Stimulated activated CD4-positive, alpha-beta T cell treated with anti-CD3 and anti-CD28 coated beads, TNF-alpha, amount 100 ng/mL, for 4 hours (primary cell): ENCODE measurements at regions not wholly inside any gene's neighbourhood (a gene's known extent, or its start where the extent isn't known, plus 50 kb on each side); places are given as distances from the start of the nearest gene placed in this dataset.
"Not testable (repeated sequence)": the region's sequence is repeated elsewhere in the genome, so short reads cannot be mapped to it uniquely, and the experiment has no call there.

ENCODE experiments used
- DNase-seq, 3 experiments: peaks; one replicate each; pipeline ENCODE4 v3.0.0-alpha.2; 2020; ENCODE audit warnings: low read depth in 3 of 3

GRCh38 chr2:194815475-194815874, 841.6 kb upstream of the SLC39A10 start:
- no peak for DNase-seq

- DNase-seq, result no peak
Measured at GRCh38 chr2:194802589-194802988, 854.4 kb upstream of the SLC39A10 start.

- DNase-seq, result not testable (repeated sequence)
Measured at GRCh38 chr2:194787071-194787470, 870.0 kb upstream of the SLC39A10 start.

GRCh38 chr2:194771394-194771793, 885.6 kb upstream of the SLC39A10 start:
- DNase-seq, result not testable (repeated sequence)

- DNase-seq, result no peak
Measured at GRCh38 chr2:194769030-194769429, 888.0 kb upstream of the SLC39A10 start.

GRCh38 chr2:194765723-194766122, 891.3 kb upstream of the SLC39A10 start:
- DNase-seq, result no peak

GRCh38 chr2:194750926-194751325, 906.1 kb upstream of the SLC39A10 start:
- no peak for DNase-seq

GRCh38 chr2:194745557-194746146, 911.4 kb upstream of the SLC39A10 start:
- DNase-seq, result no peak

- DNase-seq, result no peak
Measured at GRCh38 chr2:194742706-194743105, 914.3 kb upstream of the SLC39A10 start.

GRCh38 chr2:194739217-194739616, 917.8 kb upstream of the SLC39A10 start:
- DNase-seq, result no peak

GRCh38 chr2:194735837-194736542, 921.0 kb upstream of the SLC39A10 start:
- DNase-seq, result no peak

GRCh38 chr2:194730266-194730665, 926.8 kb upstream of the SLC39A10 start:
- DNase-seq, result no peak

GRCh38 chr2:194725169-194725568, 931.9 kb upstream of the SLC39A10 start:
- DNase-seq, result no peak

GRCh38 chr2:194723446-194723845, 933.6 kb upstream of the SLC39A10 start:
- no peak for DNase-seq

GRCh38 chr2:194721227-194721626, 935.8 kb upstream of the SLC39A10 start:
- DNase-seq, result no peak

- DNase-seq, result no peak
Measured at GRCh38 chr2:194720462-194720861, 936.6 kb upstream of the SLC39A10 start.

- DNase-seq, result no peak
Measured at GRCh38 chr2:194718881-194719280, 938.1 kb upstream of the SLC39A10 start.

- no peak for DNase-seq
Measured at GRCh38 chr2:194714541-194714940, 942.5 kb upstream of the SLC39A10 start.

GRCh38 chr2:194709840-194710239, 947.2 kb upstream of the SLC39A10 start:
- no peak for DNase-seq

GRCh38 chr2:194706179-194706578, 950.8 kb upstream of the SLC39A10 start:
- DNase-seq, result no peak

GRCh38 chr2:194705398-194705797, 951.6 kb upstream of the SLC39A10 start:
- no peak for DNase-seq

GRCh38 chr2:194700726-194701125, 956.3 kb upstream of the SLC39A10 start:
- DNase-seq, result no peak

- DNase-seq, result no peak
Measured at GRCh38 chr2:194700116-194700515, 956.9 kb upstream of the SLC39A10 start.

GRCh38 chr2:194698012-194698411, 959.0 kb upstream of the SLC39A10 start:
- DNase-seq, result no peak
